Neural cell (in vitro differentiated cells): ENCODE measurements at regions not wholly inside any gene's neighbourhood (a gene's known extent, or its start where the extent isn't known, plus 50 kb on each side); places are given as distances from the start of the nearest gene placed in this dataset.

Source experiments
- H2AFZ ChIP-seq: fragments of 200-600, 300-800 bp; sonication (generic), shearing (Covaris generic); 2 replicates; pipeline ENCODE4 v1.6.0; 2014; ENCODE audit warnings: low read depth, mild to moderate bottlenecking, antibody characterized with exemption, low read length, moderate library complexity
- H3F3A ChIP-seq: fragments of 200-600 bp; shearing (Covaris generic); 2 replicates; pipeline ENCODE4 v1.6.1; 2016; ENCODE audit warnings: mild to moderate bottlenecking, moderate library complexity, mixed read lengths, antibody characterized with exemption, low read length; ENCODE audit not compliant: insufficient read depth, poor library complexity, severe bottlenecking
- H3K27ac ChIP-seq: fragments of 200-600, 300-800 bp; sonication (generic), shearing (Covaris generic); 2 replicates; pipeline ENCODE4 v1.5.1; 2014; ENCODE audit warnings: mild to moderate bottlenecking, low read length, moderate library complexity
- H3K27me3 ChIP-seq: fragments of 300-800, 200-600 bp; sonication (generic), shearing (Covaris generic); 2 replicates; pipeline ENCODE4 v1.6.0; 2014; ENCODE audit warnings: mild to moderate bottlenecking, low read depth, low read length, moderate library complexity; ENCODE audit not compliant: insufficient read depth
- H3K36me3 ChIP-seq: fragments of 300-800, 200-600 bp; sonication (generic), shearing (Covaris generic); 2 replicates; pipeline ENCODE4 v1.5.1; 2014; ENCODE audit warnings: mild to moderate bottlenecking, antibody characterized with exemption, low read length, moderate library complexity; ENCODE audit not compliant: insufficient read depth
- H3K4me2 ChIP-seq: fragments of 300-800, 200-600 bp; sonication (generic), shearing (Covaris generic); 2 replicates; pipeline ENCODE4 v1.6.0; 2014; ENCODE audit warnings: mild to moderate bottlenecking, low read length
- H3K4me3 ChIP-seq: fragments of 300-800, 200-600 bp; sonication (generic), shearing (Covaris generic); 2 replicates; pipeline ENCODE4 v1.5.1; 2014; ENCODE audit warnings: mild to moderate bottlenecking, low read length, moderate library complexity
- H3K79me2 ChIP-seq: fragments of 200-600 bp; shearing (Covaris generic); replicated peaks from 2 replicates; pipeline ENCODE4 v1.6.0; 2014; ENCODE audit warnings: mild to moderate bottlenecking, low read length, moderate library complexity; ENCODE audit not compliant: insufficient read depth
- H3K9ac ChIP-seq: fragments of 300-800, 200-600 bp; sonication (generic), shearing (Covaris generic); 2 replicates; pipeline ENCODE4 v1.6.1; 2016; ENCODE audit warnings: mild to moderate bottlenecking, low read length, mixed read lengths
- H3K9me2 ChIP-seq: fragments of 200-600 bp; shearing (Covaris generic); 2 replicates; pipeline ENCODE4 v1.6.1; 2016; ENCODE audit warnings: mild to moderate bottlenecking, low read length, mixed read lengths; ENCODE audit not compliant: insufficient read depth
- H3K9me3 ChIP-seq: fragments of 200-600, 300-800 bp; sonication (generic), shearing (Covaris generic); 2 replicates; pipeline ENCODE4 v1.6.1; 2016; ENCODE audit warnings: mild to moderate bottlenecking, mixed run types, low read length, moderate library complexity, mixed read lengths
- H4K20me1 ChIP-seq: fragments of 200-600 bp; shearing (Covaris generic); 2 replicates; pipeline ENCODE4 v1.6.1; 2016; ENCODE audit warnings: mild to moderate bottlenecking, mixed run types; ENCODE audit not compliant: insufficient read depth
- CTCF ChIP-seq: fragments of 450-650 bp; IDR thresholded peaks from 2 replicates; pipeline ENCODE4 v1.5.1; 2014; ENCODE audit warnings: antibody characterized with exemption, mild to moderate bottlenecking, moderate library complexity; ENCODE audit not compliant: poor library complexity, severe bottlenecking
- EP300 ChIP-seq: fragments of 450-650 bp; conservative IDR thresholded peaks from 2 replicates; pipeline ENCODE4 v1.6.1; 2014; ENCODE audit warnings: antibody characterized with exemption, mild to moderate bottlenecking, moderate library complexity; ENCODE audit not compliant: poor library complexity, severe bottlenecking
- EZH2 ChIP-seq: fragments of 200-600, 300-800 bp; shearing (Covaris generic), sonication (generic); IDR thresholded peaks from 2 replicates; pipeline ENCODE4 v1.6.1; 2014; ENCODE audit warnings: antibody characterized with exemption, low read length, borderline replicate concordance, mild to moderate bottlenecking; ENCODE audit not compliant: insufficient read depth, poor library complexity, severe bottlenecking
- MXI1 ChIP-seq: fragments of 450-650 bp; conservative IDR thresholded peaks from 2 replicates; pipeline ENCODE4 v1.6.1; 2014; ENCODE audit warnings: antibody characterized with exemption, mild to moderate bottlenecking; ENCODE audit not compliant: poor library complexity, severe bottlenecking
- POLR2AphosphoS5 ChIP-seq: IDR thresholded peaks from 2 replicates; pipeline ENCODE4 v1.6.1; 2012
- RAD21 ChIP-seq: fragments of 450-650 bp; conservative IDR thresholded peaks from 2 replicates; pipeline ENCODE4 v1.6.1; 2014; ENCODE audit warnings: antibody characterized with exemption, mild to moderate bottlenecking, moderate library complexity
- REST ChIP-seq: IDR thresholded peaks from 2 replicates; pipeline ENCODE4 v1.6.1; 2012; ENCODE audit warnings: borderline replicate concordance
- SMC3 ChIP-seq: fragments of 450-650 bp; conservative IDR thresholded peaks from 2 replicates; pipeline ENCODE4 v1.6.1; 2014; ENCODE audit warnings: antibody characterized with exemption, mild to moderate bottlenecking, moderate library complexity; ENCODE audit not compliant: poor library complexity
- TAF1 ChIP-seq: IDR thresholded peaks from 2 replicates; pipeline ENCODE4 v1.6.1; 2012; ENCODE audit warnings: low read depth

- H3K4me3 ChIP-seq, result peak overlapping the region; percentile 14
- H3K79me2 ChIP-seq, result no peaks in the 10 kb centered on the region
- H3K9me3 ChIP-seq, result no peaks in the 10 kb centered on the region
- peak overlapping the region; percentile 68 for H3K27ac ChIP-seq
- TF ChIP-seq CTCF, result no peak
- TF ChIP-seq SMC3, result peak; percentile 61
- TF ChIP-seq EZH2, result no peak
- TF ChIP-seq RAD21, result peak; percentile 46
- no peak for TF ChIP-seq TAF1
- no peak for TF ChIP-seq MXI1
- TF ChIP-seq EP300, result peak; percentile 56
- peak; percentile 51 for TF ChIP-seq REST
- peak; percentile 75 for TF ChIP-seq POLR2AphosphoS5
- H2AFZ ChIP-seq, result no peak overlapping the region
- peak overlapping the region; percentile 41 for H3K9ac ChIP-seq
- no peaks in the 10 kb centered on the region for H3K36me3 ChIP-seq
- H3K4me2 ChIP-seq, result no peak overlapping the region
- H3K27me3 ChIP-seq, result no peaks in the 10 kb centered on the region
- no peaks in the 10 kb centered on the region for H4K20me1 ChIP-seq
- no peaks in the 10 kb centered on the region for H3K9me2 ChIP-seq
- no peaks in the 10 kb centered on the region for H3F3A ChIP-seq
Measured at GRCh38 chr3:127038466-127038865, 55.6 kb downstream of the PLXNA1 start.

GRCh38 chr3:127038923-127039581 lies 56.1 kb downstream of the PLXNA1 start:
- no peaks in the 10 kb centered on the region for H3K9me2 ChIP-seq
- H3K27ac ChIP-seq, result peak overlapping the region; percentile 68
- H3K9ac ChIP-seq, result peak overlapping the region; percentile 41
- H3K27me3 ChIP-seq, result no peaks in the 10 kb centered on the region
- H4K20me1 ChIP-seq, result no peaks in the 10 kb centered on the region
- peak overlapping the region; percentile 14 for H3K4me3 ChIP-seq
- H3K4me2 ChIP-seq, result no peak overlapping the region
- no peaks in the 10 kb centered on the region for H3K36me3 ChIP-seq
- no peaks in the 10 kb centered on the region for H3K9me3 ChIP-seq
- H3F3A ChIP-seq, result no peaks in the 10 kb centered on the region
- no peak for TF ChIP-seq SMC3
- TF ChIP-seq CTCF, result no peak
- TF ChIP-seq RAD21, result no peak
- no peak for TF ChIP-seq EP300
- TF ChIP-seq TAF1, result no peak
- no peak for TF ChIP-seq EZH2
- TF ChIP-seq POLR2AphosphoS5, result no peak
- no peak for TF ChIP-seq REST
- TF ChIP-seq MXI1, result no peak
- H2AFZ ChIP-seq, result no peak overlapping the region
- no peaks in the 10 kb centered on the region for H3K79me2 ChIP-seq
